Trophoblast cell (in vitro differentiated cells and primary cell): ENCODE measurements at regions not wholly inside any gene's neighbourhood (a gene's known extent, or its start where the extent isn't known, plus 50 kb on each side); places are given as distances from the start of the nearest gene placed in this dataset.

ENCODE experiments used
- DNase-seq, 2 donors: peaks; one replicate each; pipeline ENCODE4 v3.0.0-alpha.2; 2016
- H2AFZ ChIP-seq: 2 replicates; pipeline ENCODE4 v1.6.1; 2013; ENCODE audit warnings: low read length, moderate library complexity, mild to moderate bottlenecking; ENCODE audit not compliant: insufficient read depth, poor library complexity
- H2AK5ac ChIP-seq: 2 replicates; pipeline ENCODE4 v1.6.1; 2013; ENCODE audit warnings: mild to moderate bottlenecking, low read length
- H2BK120ac ChIP-seq: 2 replicates; pipeline ENCODE4 v1.6.1; 2013; ENCODE audit warnings: low read length, mild to moderate bottlenecking, moderate library complexity; ENCODE audit not compliant: insufficient read depth, poor library complexity
- H2BK12ac ChIP-seq: 2 replicates; pipeline ENCODE4 v1.6.1; 2013; ENCODE audit warnings: mild to moderate bottlenecking, low read length, moderate library complexity
- H2BK5ac ChIP-seq: 2 replicates; pipeline ENCODE4 v1.6.1; 2013; ENCODE audit warnings: low read length, low read depth, moderate library complexity, mild to moderate bottlenecking; ENCODE audit not compliant: poor library complexity
- H3K14ac ChIP-seq: 2 replicates; pipeline ENCODE4 v1.6.1; 2013; ENCODE audit warnings: mild to moderate bottlenecking, low read length
- H3K18ac ChIP-seq: 2 replicates; pipeline ENCODE4 v1.6.1; 2013; ENCODE audit warnings: mild to moderate bottlenecking, low read length
- H3K23ac ChIP-seq: 2 replicates; pipeline ENCODE4 v1.6.1; 2013; ENCODE audit warnings: low read length
- H3K27ac ChIP-seq: 2 replicates; pipeline ENCODE4 v1.5.1; 2013; ENCODE audit warnings: low read depth, mild to moderate bottlenecking, inconsistent platforms, low read length, moderate library complexity
- H3K27me3 ChIP-seq: 2 replicates; pipeline ENCODE4 v1.6.1; 2013; ENCODE audit warnings: inconsistent platforms, mild to moderate bottlenecking, low read length, moderate library complexity; ENCODE audit not compliant: insufficient read depth
- H3K36me3 ChIP-seq, 2 experiments: 1 replicate in 1 of 2; 2 replicates in 1 of 2; pipeline ENCODE4 v1.6.1; 2013; ENCODE audit warnings: low read length in 2 of 2, mild to moderate bottlenecking in 2 of 2, moderate library complexity in 1 of 2; ENCODE audit not compliant: insufficient read depth in 2 of 2, control insufficient read depth in 1 of 2
- H3K4ac ChIP-seq: 2 replicates; pipeline ENCODE4 v1.6.1; 2013; ENCODE audit warnings: low read depth, mild to moderate bottlenecking, low read length, moderate library complexity
- H3K4me1 ChIP-seq, 2 experiments: 1 replicate in 1 of 2; 2 replicates in 1 of 2; pipeline ENCODE4 v1.6.1; 2013; ENCODE audit warnings: low read length in 2 of 2, mild to moderate bottlenecking in 2 of 2, moderate library complexity in 1 of 2; ENCODE audit not compliant: insufficient read depth in 2 of 2, control insufficient read depth in 1 of 2
- H3K4me2 ChIP-seq: 2 replicates; pipeline ENCODE4 v1.6.1; 2013; ENCODE audit warnings: inconsistent platforms, mild to moderate bottlenecking, low read length, moderate library complexity
- H3K4me3 ChIP-seq: 2 replicates; pipeline ENCODE4 v1.5.1; 2013; ENCODE audit warnings: mild to moderate bottlenecking, low read depth, low read length, inconsistent platforms
- H3K79me1 ChIP-seq: one replicate; pipeline ENCODE4 v1.6.1; 2013; ENCODE audit warnings: low read length
- H3K79me2 ChIP-seq: 2 replicates; pipeline ENCODE4 v1.6.1; 2013; ENCODE audit warnings: low read length, mild to moderate bottlenecking; ENCODE audit not compliant: control insufficient read depth, insufficient read depth, poor library complexity
- H3K9ac ChIP-seq: 2 replicates; pipeline ENCODE4 v1.6.1; 2013; ENCODE audit warnings: mild to moderate bottlenecking, low read length
- H3K9me3 ChIP-seq: 2 replicates; pipeline ENCODE4 v1.6.1; 2013; ENCODE audit warnings: low read depth, mild to moderate bottlenecking, control low read depth, inconsistent platforms, low read length; ENCODE audit not compliant: insufficient read depth
- H4K12ac ChIP-seq: 2 replicates; pipeline ENCODE4 v1.6.1; 2013; ENCODE audit warnings: low read depth, mild to moderate bottlenecking, low read length, moderate library complexity
- H4K8ac ChIP-seq: 2 replicates; pipeline ENCODE4 v1.6.1; 2013; ENCODE audit warnings: low read depth, mild to moderate bottlenecking, low read length, moderate library complexity
- H4K91ac ChIP-seq: one replicate; pipeline ENCODE4 v1.6.1; 2013; ENCODE audit warnings: low read depth, mild to moderate bottlenecking, low read length, moderate library complexity
- WGBS: extraction: QIAGEN DNeasy Blood & Tissue Kit; methylation state at CpG from one replicate; pipeline ENCODE4 v1.1.7; 2013; ENCODE audit warnings: missing lambda C conversion rate; ENCODE audit not compliant: insufficient read length, insufficient coverage; ENCODE audit errors: extremely low coverage; 5-methylcytosine and 5-hydroxymethylcytosine counted together

- Histone ChIP-seq H3K4me1 (no peaks in the 10 kb centered on the region), H2BK12ac (no peak overlapping the region), H3K36me3 (no peaks in the 10 kb centered on the region), H3K4me2 (no peak overlapping the region), H4K8ac (no peak overlapping the region), H2BK120ac (no peak overlapping the region), H4K91ac (no peak overlapping the region), H3K4ac (no peak overlapping the region), H4K12ac (no peak overlapping the region), H3K9me3 (no peaks in the 10 kb centered on the region), H3K27ac (no peak overlapping the region), H3K23ac (no peak overlapping the region), H3K79me2 (no peaks in the 10 kb centered on the region), H2AFZ (no peak overlapping the region), H3K14ac (no peak overlapping the region), H3K18ac (no peak overlapping the region), H3K9ac (no peak overlapping the region), H3K4me3 (no peak overlapping the region), H3K79me1 (no peaks in the 10 kb centered on the region), H2AK5ac (no peak overlapping the region), H2BK5ac (no peak overlapping the region), H3K27me3 (no peaks in the 10 kb centered on the region)
- no CpG with 5 or more reads among the region's 3 CpGs for WGBS
- DNase-seq = no peak
These were observed 173.2 kb upstream of the CDH10 start for GRCh38 chr5:24817966-24818365.

GRCh38 chr5:24816206-24816605 lies 171.4 kb upstream of the CDH10 start:
- H3K36me3 ChIP-seq = no peaks in the 10 kb centered on the region
- no peak overlapping the region for H3K27ac ChIP-seq
- H3K9ac ChIP-seq = no peak overlapping the region
- no peaks in the 10 kb centered on the region for H3K79me2 ChIP-seq
- no peaks in the 10 kb centered on the region for H3K79me1 ChIP-seq
- H3K9me3 ChIP-seq = no peaks in the 10 kb centered on the region
- no peak for DNase-seq
- no peaks in the 10 kb centered on the region for H3K4me1 ChIP-seq
- no peak overlapping the region for H4K12ac ChIP-seq
- no peak overlapping the region for H2BK5ac ChIP-seq
- no peak overlapping the region for H3K4ac ChIP-seq
- no peaks in the 10 kb centered on the region for H3K27me3 ChIP-seq
- no peak overlapping the region for H2AFZ ChIP-seq
- no peak overlapping the region for H3K4me3 ChIP-seq
- H3K14ac ChIP-seq = no peak overlapping the region
- no peak overlapping the region for H4K91ac ChIP-seq
- H2BK12ac ChIP-seq = no peak overlapping the region
- no peak overlapping the region for H4K8ac ChIP-seq
- no peak overlapping the region for H3K18ac ChIP-seq
- no peak overlapping the region for H2BK120ac ChIP-seq
- H3K23ac ChIP-seq = no peak overlapping the region
- no CpG with 5 or more reads among the region's 5 CpGs for WGBS
- no peak overlapping the region for H2AK5ac ChIP-seq
- no peak overlapping the region for H3K4me2 ChIP-seq

- no peak overlapping the region for H4K12ac ChIP-seq
- no peak overlapping the region for H3K4me3 ChIP-seq
- no peaks in the 10 kb centered on the region for H3K79me2 ChIP-seq
- H3K27me3 ChIP-seq = no peaks in the 10 kb centered on the region
- no peak for DNase-seq
- no peak overlapping the region for H4K8ac ChIP-seq
- no peak overlapping the region for H3K4me2 ChIP-seq
- H3K9me3 ChIP-seq = no peaks in the 10 kb centered on the region
- H2AFZ ChIP-seq = no peak overlapping the region
- no peak overlapping the region for H3K9ac ChIP-seq
- no peak overlapping the region for H2AK5ac ChIP-seq
- H3K4me1 ChIP-seq = no peaks in the 10 kb centered on the region
- no peak overlapping the region for H3K14ac ChIP-seq
- no peak overlapping the region for H2BK5ac ChIP-seq
- no peak overlapping the region for H3K23ac ChIP-seq
- no peaks in the 10 kb centered on the region for H3K36me3 ChIP-seq
- H2BK12ac ChIP-seq = no peak overlapping the region
- H2BK120ac ChIP-seq = no peak overlapping the region
- no peak overlapping the region for H3K27ac ChIP-seq
- no peak overlapping the region for H3K4ac ChIP-seq
- H4K91ac ChIP-seq = no peak overlapping the region
- no peaks in the 10 kb centered on the region for H3K79me1 ChIP-seq
- no peak overlapping the region for H3K18ac ChIP-seq
These were observed 160.5 kb upstream of the CDH10 start for GRCh38 chr5:24805230-24805629.

- H3K4ac ChIP-seq = no peak overlapping the region
- no peak overlapping the region for H3K23ac ChIP-seq
- H3K9me3 ChIP-seq = no peaks in the 10 kb centered on the region
- DNase-seq = peak in 1 of 2 donors; percentile 32
- no peak overlapping the region for H3K4me2 ChIP-seq
- WGBS = no CpG with 5 or more reads among the region's 3 CpGs
- H3K79me1 ChIP-seq = no peaks in the 10 kb centered on the region
- no peaks in the 10 kb centered on the region for H3K36me3 ChIP-seq
- no peak overlapping the region for H4K8ac ChIP-seq
- H2BK12ac ChIP-seq = no peak overlapping the region
- H2BK5ac ChIP-seq = no peak overlapping the region
- H3K27me3 ChIP-seq = no peaks in the 10 kb centered on the region
- H4K91ac ChIP-seq = no peak overlapping the region
- H3K27ac ChIP-seq = no peak overlapping the region
- no peak overlapping the region for H4K12ac ChIP-seq
- H3K18ac ChIP-seq = no peak overlapping the region
- no peaks in the 10 kb centered on the region for H3K79me2 ChIP-seq
- H3K4me1 ChIP-seq = no peaks in the 10 kb centered on the region
- H2AFZ ChIP-seq = no peak overlapping the region
- H3K4me3 ChIP-seq = no peak overlapping the region
- H2BK120ac ChIP-seq = no peak overlapping the region
- no peak overlapping the region for H3K9ac ChIP-seq
- H2AK5ac ChIP-seq = no peak overlapping the region
- H3K14ac ChIP-seq = no peak overlapping the region
These were observed 159.5 kb upstream of the CDH10 start for GRCh38 chr5:24804221-24804681.
